ENCODE measurements at regions not wholly inside any gene's neighbourhood (a gene's known extent, or its start where the extent isn't known, plus 50 kb on each side); places are given as distances from the start of the nearest gene placed in this dataset.

DNA sequence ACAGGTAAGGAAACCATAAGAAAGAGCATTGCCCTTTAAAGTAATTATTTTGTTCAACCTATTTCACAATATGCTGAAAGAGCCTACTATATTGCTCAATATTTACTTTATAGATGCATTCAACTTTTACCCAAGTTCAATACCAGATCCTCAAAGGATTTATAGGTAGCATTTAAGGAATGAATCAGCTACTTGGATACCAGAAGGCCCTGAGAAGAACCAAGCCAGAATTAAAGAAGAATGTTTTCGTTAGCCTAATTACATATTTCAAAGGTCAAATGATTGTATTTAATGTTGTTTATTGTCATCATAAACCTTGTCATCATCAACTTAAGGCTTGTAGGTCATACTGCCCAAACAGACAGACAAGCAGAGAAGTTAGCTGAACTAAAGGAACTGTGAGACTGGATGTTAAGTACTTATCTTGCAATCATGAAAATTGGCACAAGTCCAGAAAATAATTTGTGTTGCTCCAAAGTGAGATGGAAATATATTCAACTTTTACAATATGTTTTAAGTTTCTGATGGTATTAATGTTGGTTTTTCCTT, 636.7 kb downstream of the RFPL4B start:
- Histone ChIP-seq H3K36me3 (ENCODE audit: control insufficient read depth in 4 of 4, insufficient read depth in 3 of 4, low read depth in 1 of 4, low read length in 3 of 4) (no peaks in the 10 kb centered on the region), H3K27ac (ENCODE audit: low read depth in 1 of 2, low read length in 2 of 2) (no peak overlapping the region), H3K9me3 (ENCODE audit: control insufficient read depth in 4 of 4, low read length in 3 of 4) (no peaks in the 10 kb centered on the region), H3K4me3 (ENCODE audit: low read depth in 1 of 3, low read length in 3 of 3) (no peak overlapping the region), H3K9ac (ENCODE audit: low read depth in 1 of 2, low read length in 2 of 2) (no peak overlapping the region), H3K27me3 (ENCODE audit: control insufficient read depth in 4 of 4, insufficient read depth in 4 of 4, low read length in 3 of 4) (no peaks in the 10 kb centered on the region), H3K4me1 (ENCODE audit: control insufficient read depth in 4 of 4, insufficient read depth in 4 of 4, low read length in 3 of 4) (no peaks in the 10 kb centered on the region)
- no peak for DNase-seq (ENCODE audit: low spot score)
- TF ChIP-seq FOXA2 (IDR thresholded peaks at IDR 0.05) (no peak), SP1 (IDR thresholded peaks at IDR 0.05) (no peak), JUND (IDR thresholded peaks at IDR 0.05) (no peak), GABPA (IDR thresholded peaks at IDR 0.05 in 1 of 2, conservative IDR thresholded peaks at IDR 0.05 in 1 of 2) (no peak), TAF1 (conservative IDR thresholded peaks at IDR 0.05) (no peak), YY1 (IDR thresholded peaks at IDR 0.05) (no peak), EGR1 (IDR thresholded peaks at IDR 0.05; ENCODE audit: low read depth in 2 of 2) (no peak), NR2F2 (IDR thresholded peaks at IDR 0.05) (no peak), ZBTB33 (IDR thresholded peaks at IDR 0.05) (no peak), MAX (IDR thresholded peaks at IDR 0.05) (no peak), REST (IDR thresholded peaks at IDR 0.05) (no peak)
- TF ChIP-seq, protein P1, sequence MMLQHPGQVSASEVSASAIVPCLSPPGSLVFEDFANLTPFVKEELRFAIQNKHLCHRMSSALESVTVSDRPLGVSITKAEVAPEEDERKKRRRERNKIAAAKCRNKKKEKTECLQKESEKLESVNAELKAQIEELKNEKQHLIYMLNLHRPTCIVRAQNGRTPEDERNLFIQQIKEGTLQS (IDR thresholded peaks at IDR 0.05), result no peak
- TF ChIP-seq, protein P2, sequence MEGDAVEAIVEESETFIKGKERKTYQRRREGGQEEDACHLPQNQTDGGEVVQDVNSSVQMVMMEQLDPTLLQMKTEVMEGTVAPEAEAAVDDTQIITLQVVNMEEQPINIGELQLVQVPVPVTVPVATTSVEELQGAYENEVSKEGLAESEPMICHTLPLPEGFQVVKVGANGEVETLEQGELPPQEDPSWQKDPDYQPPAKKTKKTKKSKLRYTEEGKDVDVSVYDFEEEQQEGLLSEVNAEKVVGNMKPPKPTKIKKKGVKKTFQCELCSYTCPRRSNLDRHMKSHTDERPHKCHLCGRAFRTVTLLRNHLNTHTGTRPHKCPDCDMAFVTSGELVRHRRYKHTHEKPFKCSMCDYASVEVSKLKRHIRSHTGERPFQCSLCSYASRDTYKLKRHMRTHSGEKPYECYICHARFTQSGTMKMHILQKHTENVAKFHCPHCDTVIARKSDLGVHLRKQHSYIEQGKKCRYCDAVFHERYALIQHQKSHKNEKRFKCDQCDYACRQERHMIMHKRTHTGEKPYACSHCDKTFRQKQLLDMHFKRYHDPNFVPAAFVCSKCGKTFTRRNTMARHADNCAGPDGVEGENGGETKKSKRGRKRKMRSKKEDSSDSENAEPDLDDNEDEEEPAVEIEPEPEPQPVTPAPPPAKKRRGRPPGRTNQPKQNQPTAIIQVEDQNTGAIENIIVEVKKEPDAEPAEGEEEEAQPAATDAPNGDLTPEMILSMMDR (IDR thresholded peaks at IDR 0.05; ENCODE audit: low read depth, low read length, missing input control), result no peak
- 73% methylated on average over 1 of the region's 1 CpG for WGBS

DNA sequence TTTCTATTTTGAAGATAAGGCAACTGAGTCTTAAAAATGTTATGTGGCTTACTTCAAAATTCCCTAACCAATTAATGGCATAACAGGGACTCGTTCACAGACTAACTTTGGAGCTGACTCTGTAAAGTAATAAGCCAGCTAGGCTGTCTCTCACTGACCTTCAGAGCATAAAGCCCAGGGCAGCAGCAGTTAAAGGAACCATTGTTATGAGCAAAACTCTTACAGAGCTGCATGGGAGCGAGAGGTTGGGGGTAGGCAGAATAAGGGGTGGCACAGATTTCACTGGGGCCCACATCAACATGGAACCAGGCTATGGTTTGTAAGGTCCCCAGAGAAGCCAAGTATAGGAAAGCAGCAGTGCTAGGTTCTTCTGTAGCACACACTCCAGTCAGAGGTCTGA, 637.8 kb downstream of the RFPL4B start:
- Histone ChIP-seq H3K9ac (ENCODE audit: low read depth in 1 of 2, low read length in 2 of 2) (no peak overlapping the region), H3K9me3 (ENCODE audit: control insufficient read depth in 4 of 4, low read length in 3 of 4) (no peaks in the 10 kb centered on the region), H3K27me3 (ENCODE audit: control insufficient read depth in 4 of 4, insufficient read depth in 4 of 4, low read length in 3 of 4) (no peaks in the 10 kb centered on the region), H3K36me3 (ENCODE audit: control insufficient read depth in 4 of 4, insufficient read depth in 3 of 4, low read depth in 1 of 4, low read length in 3 of 4) (no peaks in the 10 kb centered on the region), H3K4me1 (ENCODE audit: control insufficient read depth in 4 of 4, insufficient read depth in 4 of 4, low read length in 3 of 4) (no peaks in the 10 kb centered on the region), H3K4me3 (ENCODE audit: low read depth in 1 of 3, low read length in 3 of 3) (no peak overlapping the region), H3K27ac (ENCODE audit: low read depth in 1 of 2, low read length in 2 of 2) (no peak overlapping the region)
- WGBS, result 79% methylated on average over 2 of the region's 2 CpGs
- no peak for DNase-seq (ENCODE audit: low spot score)
- TF ChIP-seq RAD21 (IDR thresholded peaks at IDR 0.05), result no peak
- TF ChIP-seq HNF4A (conservative IDR thresholded peaks at IDR 0.05), result no peak
- TF ChIP-seq FOXA2 (IDR thresholded peaks at IDR 0.05), result no peak
- TF ChIP-seq GABPA (IDR thresholded peaks at IDR 0.05 in 1 of 2, conservative IDR thresholded peaks at IDR 0.05 in 1 of 2), result no peak
- TF ChIP-seq, protein P1 (IDR thresholded peaks at IDR 0.05), result no peak
